ENCODE measurements at regions not wholly inside any gene's neighbourhood (a gene's known extent, or its start where the extent isn't known, plus 50 kb on each side); places are given as distances from the start of the nearest gene placed in this dataset.

DNA sequence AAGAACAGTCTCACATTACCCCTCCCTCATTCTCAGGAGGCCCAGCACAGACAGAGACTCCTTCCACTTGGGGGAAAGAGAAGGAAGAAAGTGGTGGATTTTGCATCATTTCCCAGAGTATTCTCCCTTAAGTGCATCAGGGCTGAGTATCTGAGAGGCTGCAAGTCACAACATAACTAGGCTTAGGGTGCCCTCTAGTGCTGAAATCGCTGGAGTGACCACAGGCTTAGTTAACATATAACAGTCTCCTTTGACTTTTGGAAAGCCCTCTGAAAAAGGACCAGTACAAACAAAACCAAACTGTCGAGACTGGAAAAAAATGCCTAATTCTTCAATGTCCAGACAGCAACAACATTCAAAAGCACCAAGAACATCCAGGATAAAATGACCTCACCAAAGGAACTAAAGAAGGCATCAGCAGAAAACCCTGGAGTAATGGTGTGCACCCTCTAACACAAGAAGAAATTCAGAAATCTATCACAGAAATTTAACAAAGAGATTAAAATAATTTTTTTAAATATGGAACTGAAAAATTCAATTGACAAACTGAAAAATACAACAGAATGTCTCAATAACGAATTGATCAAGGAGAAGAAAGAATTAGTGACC, 412.3 kb downstream of the RPS29 start:
- TF ChIP-seq, protein P1, sequence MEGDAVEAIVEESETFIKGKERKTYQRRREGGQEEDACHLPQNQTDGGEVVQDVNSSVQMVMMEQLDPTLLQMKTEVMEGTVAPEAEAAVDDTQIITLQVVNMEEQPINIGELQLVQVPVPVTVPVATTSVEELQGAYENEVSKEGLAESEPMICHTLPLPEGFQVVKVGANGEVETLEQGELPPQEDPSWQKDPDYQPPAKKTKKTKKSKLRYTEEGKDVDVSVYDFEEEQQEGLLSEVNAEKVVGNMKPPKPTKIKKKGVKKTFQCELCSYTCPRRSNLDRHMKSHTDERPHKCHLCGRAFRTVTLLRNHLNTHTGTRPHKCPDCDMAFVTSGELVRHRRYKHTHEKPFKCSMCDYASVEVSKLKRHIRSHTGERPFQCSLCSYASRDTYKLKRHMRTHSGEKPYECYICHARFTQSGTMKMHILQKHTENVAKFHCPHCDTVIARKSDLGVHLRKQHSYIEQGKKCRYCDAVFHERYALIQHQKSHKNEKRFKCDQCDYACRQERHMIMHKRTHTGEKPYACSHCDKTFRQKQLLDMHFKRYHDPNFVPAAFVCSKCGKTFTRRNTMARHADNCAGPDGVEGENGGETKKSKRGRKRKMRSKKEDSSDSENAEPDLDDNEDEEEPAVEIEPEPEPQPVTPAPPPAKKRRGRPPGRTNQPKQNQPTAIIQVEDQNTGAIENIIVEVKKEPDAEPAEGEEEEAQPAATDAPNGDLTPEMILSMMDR (conservative IDR thresholded peaks at IDR 0.05): peak; percentile 78
- no peak for TF ChIP-seq EZH2 (IDR thresholded peaks at IDR 0.05; ENCODE audit: low read depth)

Measured in PC-9 (cell line).